Midbrain (tissue), 1 donor: ENCODE measurements at regions not wholly inside any gene's neighbourhood (a gene's known extent, or its start where the extent isn't known, plus 50 kb on each side); places are given as distances from the start of the nearest gene placed in this dataset.
"Not testable (repeated sequence)": the region's sequence is repeated elsewhere in the genome, so short reads cannot be mapped to it uniquely, and the experiment has no call there.

ENCODE experiments used
- DNase-seq: peaks from one replicate; lab custom pipeline; 2025; lab: John Stamatoyannopoulos, UW

DNA sequence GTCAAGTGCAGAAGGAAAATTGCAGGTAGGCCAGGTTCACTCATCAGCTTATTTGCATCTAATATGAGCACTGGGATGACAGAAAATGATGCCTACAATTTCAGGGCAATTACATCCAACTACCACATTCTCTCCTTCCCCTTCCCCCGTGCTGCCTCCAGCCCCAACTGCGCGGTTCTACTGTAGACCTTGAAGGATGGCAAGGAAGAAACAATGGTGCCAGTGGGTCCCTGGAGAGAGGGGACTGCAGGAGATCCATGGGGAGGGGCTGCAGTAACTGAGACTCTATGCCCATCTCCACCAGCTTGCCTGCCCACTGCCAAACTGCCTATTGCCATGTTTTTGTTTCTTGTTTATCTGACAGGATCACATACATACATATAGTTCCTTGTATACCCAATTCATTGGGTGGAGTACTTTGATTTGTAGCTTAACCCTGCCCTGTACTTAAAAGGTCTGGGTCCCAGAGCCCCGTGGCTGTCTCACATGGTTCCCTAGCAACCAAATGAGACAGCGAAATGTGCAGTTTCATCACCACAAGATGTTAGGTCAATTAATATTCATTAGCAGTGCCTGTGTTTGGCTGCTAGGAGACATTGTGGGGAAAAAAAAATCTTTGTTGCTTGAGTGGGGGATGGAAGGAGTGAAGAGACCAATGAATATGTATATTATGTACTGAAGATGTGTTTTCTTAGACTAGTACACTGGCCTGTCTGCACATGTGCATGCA, 253.5 kb upstream of the PLET1 start:
- DNase-seq, result peak; percentile 76

DNA sequence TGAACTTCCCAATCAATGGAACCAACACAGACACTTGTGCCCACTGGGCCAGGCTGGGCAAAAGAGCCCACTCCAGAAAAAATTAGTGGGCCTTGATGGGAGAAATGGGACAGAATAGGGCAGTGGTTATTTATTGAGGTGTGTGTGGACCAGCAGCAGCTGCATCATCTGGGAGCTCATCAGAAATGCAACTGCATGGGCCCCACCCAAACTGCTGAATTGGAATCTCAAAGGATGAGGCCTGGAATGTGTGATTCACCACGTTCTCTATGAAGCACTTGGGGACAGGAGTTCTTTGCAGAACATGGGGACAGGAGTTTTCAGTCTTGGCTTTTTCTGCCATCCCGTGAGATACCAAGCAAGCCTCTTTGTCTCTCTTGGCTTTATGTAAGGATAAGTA, 255.6 kb upstream of the PLET1 start:
- no peak for DNase-seq

DNA sequence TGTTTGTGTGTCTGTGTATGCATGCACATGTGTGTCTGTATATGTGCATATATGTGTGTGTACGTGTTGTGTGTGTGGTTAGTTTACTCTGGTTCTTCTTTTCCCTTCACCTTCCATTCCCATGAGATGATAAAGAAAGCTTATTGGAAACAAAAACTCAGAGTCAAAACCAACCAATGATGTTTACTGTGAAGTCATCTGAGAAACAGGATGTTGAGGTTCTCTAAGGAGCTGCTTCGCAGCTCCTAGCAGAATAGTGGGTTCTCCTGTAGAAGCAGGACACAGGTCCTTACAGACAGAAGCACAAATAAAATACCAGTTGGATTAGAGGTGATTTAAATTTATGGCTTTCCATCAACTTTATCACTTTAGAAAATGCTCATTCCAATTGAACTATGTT, 256.1 kb upstream of the PLET1 start:
- DNase-seq, result no peak

DNA sequence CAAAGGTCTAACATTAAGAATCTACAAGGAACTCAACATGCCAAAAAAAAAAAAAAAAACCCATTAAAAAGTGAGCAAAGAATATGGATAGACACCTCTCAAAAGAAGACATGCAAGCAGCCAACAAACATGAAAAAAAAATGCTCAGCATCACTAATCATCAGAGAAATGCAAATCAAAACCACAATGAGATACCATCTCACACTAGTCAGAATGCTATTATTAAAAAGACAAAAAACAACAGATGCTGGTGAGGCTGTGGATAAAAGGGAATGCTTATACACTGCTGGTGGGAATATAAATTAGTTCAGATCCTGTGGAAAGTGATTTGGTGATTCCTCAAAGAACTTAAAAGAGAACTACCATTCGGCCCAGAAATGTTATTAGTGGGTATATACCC, 257.7 kb upstream of the PLET1 start:
- DNase-seq, result no peak

DNA sequence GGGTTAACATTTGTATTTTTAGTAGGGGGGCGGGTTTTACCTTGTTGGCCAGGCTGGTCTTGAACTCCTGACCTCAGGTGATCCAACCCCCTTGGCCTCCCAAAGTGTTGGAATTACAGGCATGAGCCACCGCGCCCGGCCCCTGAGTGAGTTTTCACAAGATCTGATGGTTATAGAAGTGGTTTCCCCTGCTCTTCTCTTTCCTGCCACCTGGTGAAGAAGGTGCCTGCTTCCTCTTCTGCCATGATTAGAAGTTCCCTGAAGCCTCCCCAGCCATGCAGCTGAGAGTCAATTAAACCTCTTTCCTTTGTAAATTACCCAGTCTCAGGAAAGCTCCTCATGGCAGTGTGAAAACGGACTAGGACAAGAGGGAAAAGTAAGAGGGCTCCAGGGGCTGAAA, 259.1 kb upstream of the PLET1 start:
- DNase-seq, result no peak

DNA sequence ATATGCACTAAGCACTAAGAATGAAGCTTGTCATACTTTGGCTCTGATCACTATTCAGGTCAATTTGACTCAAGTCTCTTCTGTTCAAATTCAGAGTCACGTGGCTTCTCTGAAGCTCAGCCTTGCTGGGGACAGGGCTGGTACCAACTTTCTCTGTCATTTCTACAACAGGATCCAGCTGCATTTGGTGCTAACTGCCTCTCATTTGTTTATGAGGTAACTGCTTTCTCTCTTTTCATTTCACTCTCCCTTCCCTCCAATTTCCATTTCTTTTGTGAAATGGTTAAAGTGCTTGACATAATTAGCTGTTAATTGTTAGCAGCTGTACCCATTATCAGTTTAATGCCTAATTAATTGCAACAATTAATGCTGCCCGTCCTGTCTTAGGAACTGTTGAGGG, 259.7 kb upstream of the PLET1 start:
- DNase-seq, result no peak

DNA sequence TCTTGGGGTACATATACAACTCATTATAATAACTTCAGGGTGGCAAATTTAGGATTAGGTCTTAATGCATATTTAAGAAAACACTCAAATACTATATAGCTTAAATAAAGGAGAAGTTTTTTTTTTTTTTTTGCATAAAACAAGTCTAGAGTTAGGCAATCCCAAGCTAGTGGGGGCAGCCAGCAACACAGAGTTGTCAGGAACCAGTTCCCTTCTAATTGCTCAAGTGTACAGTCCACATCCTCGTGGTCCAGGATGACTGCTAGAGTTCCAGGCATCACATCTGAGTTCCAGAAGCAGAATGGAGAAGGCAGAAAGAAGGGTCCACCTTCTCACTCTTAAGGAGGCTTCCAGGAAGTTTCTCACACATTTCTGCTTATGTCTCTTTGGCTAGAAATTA, 261.9 kb upstream of the PLET1 start:
- no peak for DNase-seq

DNA sequence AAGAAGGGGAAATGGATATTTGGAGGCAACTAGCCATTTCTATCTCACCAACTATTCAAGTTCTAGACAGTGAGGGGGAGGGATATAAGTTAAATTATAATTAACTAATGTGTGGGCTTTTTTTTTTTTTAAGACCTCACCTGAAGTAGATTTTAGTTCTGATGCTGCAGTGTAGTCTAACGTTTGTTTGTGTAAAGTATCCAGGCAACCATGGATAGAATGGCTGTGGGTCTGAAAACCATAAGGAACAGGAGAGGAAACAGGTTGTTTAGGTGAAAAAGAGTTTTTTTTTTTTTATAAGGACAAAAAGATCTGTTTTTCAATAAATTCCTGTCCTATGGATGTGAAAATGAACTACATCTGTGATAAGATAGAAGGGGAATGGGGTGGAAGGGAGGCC, 262.4 kb upstream of the PLET1 start:
- no peak for DNase-seq

DNA sequence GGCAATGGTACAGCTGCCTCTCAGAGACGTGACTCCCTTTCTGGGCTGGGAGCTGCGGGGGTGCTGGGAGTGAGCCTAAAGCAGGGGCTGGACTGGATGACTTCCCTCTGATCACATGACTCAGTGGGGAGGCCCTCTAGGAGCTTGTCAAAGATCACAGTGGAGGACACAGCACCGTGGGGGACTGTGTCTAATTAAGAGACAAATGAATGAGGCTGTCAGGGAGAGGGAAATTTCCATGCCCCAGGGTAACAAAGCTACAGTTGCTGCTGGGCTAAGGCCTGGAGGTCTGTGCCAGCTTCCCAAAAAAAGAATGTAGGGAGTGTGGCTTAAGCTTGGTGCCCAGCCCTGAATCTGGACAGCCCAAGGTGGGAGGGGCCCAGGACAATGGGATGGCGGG, 262.8 kb upstream of the PLET1 start:
- DNase-seq, result peak; percentile 75

DNA sequence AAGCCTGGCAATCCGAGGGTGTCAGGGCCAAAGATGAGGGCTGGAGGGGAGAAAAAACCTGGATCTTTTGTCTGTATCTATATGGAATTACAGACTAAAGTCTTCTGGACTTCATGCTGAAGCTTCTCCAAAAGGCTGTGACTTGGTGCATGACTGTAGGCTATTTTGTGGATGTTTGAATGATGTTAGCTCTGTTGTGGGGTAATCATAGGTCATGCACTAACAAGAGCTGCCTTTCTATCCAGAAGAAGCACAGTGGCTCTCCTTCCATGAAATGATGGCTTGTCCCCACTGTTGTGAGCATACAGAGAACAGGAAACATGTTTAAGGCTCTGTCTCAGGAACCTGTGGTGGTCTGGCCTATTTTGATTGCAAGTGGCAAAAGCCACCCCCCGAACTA, 263.3 kb upstream of the PLET1 start:
- DNase-seq, result peak; percentile 61

DNA sequence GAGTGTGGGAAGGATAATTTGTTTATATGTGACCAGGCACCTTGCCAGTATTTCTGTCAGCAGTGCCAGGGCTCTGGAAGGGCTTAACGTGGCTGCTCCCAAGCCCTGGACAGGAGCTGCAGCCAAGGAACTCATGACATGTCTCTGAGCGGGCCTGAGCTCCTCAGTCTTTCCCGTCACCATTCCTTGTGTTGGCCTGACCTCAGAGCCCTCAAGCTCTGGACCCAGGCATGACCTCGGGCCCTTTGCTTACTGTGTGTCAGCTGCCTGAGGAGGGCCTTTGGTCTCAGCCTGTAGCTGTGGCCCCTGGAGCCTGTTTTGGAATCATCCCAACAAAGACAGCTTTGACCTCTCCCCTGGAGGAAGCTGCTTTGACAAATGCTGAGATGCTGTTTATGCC, 264.1 kb upstream of the PLET1 start:
- no peak for DNase-seq

DNA sequence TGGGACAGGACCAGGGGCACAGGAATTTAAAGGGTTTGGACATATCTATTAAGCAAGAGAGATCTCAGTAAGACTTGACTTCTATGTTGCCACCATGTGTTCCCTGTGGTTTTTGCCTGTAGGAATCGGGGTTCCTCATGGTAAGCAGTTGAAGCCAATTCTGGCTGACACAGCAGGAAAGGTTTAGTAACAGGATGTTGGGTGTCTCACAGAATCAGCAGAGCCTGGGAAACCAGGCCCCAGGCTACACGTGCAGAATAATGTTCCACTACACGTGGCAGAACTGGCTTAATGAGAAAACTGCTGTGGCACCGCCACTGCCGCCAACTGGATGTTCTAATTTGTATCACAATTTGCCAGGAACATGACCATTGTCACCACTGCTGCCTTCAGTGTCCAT, 264.6 kb upstream of the PLET1 start:
- DNase-seq, result no peak

DNA sequence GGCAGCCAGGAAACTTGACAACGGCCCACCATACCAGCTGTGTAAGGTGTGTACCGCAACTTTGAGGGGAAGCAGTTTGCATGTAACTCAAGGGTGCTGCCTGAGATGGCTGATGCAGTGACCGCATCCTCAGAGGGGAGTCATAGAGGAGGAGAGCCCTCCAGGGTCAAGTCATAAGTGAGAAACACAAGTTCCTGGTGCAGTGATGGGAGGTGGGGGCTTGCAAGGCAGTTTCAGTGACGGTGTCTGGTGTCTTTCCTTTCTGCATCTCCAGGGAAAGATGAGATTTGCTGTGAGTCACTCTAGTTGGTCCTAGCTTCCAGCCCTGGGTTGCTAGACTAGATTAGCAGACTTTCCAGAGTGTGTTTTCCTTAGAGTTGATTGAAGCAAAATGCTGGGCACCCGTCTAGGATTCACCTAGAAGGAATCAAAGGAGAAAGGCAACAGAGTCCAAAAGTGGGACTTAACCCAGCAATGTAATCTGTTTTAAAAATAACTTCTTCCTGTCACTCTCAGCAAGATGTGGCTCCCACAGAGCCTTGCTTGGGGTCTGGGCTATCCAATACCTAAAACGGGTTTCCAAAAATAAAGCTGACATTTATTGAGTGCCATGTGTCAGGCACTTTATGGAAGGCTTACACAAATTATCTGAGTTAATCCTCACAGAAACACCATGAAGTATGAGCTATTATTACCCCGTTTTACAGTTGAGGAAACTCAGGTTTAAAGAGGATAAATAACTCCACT, 265.4 kb upstream of the PLET1 start:
- DNase-seq, result no peak

DNA sequence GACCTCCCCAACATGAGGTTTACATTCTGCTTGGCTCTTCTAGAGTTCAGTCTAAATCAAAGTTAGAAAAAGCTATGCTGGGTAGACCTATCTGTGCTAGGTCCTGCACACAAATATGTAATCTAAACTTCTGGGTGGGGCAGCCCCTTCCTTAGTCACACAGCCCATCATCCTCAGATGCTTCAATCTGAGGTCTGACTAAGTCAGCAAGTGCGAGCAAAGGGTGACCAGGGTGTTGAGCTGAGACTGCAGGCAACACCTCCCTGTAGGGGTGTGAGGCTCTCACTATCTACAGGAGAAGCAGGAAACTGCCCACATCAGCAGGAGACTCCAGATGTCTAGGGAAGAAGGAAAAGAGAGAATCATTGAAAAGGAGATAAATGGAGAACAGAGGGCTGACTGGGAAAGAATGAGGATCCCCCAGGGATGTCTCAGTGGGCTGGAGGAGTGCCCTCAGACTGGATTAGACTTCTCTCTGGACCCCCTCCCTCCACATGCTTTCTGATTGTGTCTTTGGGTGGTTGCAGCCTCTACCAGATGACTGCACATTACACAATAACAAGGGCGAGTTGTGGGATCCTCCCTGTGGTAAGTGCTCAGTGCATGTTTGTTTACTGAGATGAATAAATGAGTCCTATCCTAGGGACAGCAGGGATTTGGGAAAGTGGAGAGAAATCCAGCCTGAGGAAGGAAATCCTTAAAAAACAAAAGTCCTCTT, 266.2 kb upstream of the PLET1 start:
- no peak for DNase-seq

DNA sequence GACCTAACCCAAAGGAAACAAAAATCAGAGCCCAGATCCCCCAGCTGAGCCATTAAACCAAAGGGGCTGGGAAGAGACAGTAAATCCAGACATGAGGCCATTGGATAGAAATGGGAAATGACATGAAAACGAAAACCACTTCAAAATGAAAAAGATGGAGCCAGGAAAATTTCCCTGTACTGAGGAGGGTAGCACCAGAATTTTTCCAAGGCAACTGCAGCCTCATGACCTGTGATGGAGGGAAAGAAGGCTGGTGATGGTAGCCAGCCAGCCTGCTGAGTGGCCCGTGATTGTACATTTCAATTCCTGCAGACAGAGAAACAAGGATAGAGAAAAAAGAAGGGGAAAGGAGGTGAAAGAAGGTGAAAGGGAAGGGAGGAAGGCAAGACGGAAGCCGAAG, 268.4 kb upstream of the PLET1 start:
- no peak for DNase-seq

DNA sequence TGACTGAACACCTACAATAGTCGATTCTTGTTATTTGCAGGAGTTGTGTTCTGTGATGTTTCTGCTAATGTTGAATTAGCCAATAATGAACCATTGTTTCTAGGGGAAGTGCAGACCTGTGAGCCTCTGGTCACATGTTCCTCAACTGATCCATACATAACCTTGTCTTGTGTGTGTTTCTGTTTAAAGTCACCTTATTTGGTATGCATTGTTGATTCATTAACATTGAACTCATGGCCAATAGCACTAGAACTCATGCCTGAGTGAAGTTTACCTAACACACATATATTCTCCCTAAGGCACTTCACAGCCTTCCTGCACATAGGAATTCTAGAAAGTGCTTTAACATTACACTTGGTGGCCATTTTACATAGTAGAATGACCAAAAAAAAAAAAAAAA, 271.8 kb upstream of the PLET1 start:
- no peak for DNase-seq

DNA sequence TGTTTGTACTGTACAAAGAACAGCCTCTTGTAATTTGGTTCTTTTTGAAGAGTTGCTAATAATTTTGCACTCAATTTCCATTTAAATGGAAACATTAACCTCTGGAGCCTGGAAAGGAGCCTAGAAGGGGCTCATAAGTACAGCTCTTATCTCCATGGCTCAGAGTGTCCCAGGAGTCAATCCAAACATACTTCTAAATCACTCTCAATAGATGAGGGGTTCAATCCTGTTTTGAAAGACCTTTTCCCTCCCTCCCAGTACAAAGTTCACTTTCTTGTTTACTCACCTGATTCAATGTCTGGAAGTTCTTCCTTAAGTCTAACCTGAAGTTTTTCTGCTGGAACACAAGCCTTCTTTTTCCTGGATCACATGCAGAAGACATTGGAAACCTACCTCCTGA, 273.0 kb upstream of the PLET1 start:
- no peak for DNase-seq

DNA sequence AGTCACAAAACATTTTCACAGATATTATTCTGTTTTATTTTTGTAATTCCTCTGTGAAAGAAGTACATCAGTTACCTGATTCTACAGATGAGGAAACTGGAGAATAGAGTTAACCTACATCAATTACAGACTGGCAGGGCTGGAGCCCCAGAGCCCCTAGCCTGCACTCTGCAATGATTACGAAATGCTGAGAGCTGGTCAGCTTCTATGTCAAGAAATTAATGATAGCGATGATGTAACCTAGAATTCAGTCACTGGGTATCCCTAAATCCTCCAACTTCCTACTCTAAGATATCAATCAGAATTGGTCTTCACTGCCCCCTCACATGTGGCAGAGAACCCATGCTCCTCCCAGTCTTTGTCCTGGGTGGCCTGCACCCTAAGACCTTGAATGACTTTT, 273.5 kb upstream of the PLET1 start:
- DNase-seq, result no peak

DNA sequence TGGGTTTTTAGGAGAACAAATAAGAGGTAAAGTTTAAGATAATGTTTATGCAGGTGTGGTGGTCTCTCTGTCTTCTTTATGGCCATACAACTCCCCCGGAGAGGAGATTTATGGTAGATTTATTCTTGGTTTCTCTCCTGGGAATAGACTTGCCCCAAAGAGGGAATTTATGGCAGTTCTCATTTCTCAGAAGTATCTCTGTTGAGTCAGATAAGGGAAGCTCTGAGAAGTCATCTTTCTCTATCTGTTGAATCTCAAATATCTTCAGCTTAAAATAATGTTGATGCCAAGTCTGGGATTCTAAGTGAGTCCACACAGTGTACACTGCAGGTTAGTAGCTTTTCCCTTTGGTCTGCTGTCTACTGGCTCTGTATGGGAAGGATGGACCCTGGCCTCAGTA, 276.4 kb upstream of the PLET1 start:
- no peak for DNase-seq

DNA sequence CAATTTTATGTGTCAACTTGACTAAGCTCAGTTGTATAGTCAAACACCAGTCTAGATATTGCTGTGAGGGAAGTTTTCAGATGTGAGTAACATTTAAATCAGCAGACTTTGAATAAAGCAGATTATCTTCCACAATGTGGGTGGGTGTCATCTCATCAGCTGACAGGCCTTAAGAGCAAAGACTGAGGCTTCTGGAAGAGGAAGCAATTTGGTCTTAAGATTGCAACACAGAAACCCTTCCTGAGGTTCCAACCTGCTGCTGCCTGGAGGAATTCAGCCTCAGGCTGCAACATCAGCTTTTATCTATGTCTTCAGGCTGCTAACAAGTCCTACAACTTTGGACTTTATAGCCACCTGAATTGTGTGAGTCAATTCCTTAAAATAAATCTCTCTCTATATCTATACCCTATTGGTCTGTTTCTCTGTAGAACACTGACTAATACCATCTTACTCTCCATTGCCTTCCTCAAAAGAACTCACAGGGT, 277.2 kb upstream of the PLET1 start:
- no peak for DNase-seq

DNA sequence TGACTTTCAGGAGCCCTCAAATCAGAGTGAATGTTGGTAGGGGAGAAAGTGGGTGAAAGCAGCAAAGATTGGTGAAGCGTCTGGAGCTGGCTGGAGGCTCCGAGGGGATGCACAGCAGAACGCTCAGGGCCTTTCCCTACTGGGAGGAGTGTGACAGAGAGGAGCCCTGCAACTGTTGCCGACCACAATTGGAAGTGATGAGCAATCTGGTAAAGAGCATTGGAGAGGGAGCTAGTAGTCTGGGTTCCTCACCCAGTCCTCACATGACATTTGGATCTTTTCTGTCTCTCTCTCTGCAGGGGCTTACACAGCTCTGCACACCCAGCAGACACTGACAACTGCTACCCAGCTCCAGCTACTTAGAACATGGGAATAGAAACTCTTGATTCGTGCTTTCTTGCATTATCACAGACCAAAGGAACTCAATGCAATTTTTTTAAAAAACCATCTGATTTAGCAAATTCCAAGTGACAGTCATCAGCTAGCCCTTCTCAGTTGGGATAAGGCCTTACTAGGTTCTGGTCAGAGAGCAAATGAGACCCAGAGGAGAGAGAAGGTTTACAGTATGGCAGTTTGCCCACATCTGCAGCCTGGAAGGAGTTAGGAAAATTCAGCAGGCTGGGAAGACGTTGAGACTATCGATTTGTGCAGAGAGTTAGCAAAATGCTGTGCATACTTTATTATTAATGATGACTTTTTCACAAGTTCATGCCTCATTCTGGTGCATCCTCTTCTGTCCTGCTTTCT, 278.0 kb upstream of the PLET1 start:
- DNase-seq, result no peak

DNA sequence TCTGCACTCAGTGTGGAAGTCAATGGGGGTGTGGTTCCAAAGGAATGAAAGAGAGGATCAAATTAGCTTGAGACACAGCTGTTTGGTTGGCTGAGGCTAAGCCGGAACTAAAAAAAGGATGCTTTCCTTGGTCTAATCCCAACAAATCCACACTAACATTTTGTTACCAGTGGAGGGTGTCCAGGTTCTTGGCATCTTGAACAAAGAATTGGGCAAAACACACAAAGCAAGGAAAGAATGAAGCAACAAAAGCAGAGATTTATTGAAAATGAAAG, 278.6 kb upstream of the PLET1 start:
- not testable (repeated sequence) for DNase-seq

DNA sequence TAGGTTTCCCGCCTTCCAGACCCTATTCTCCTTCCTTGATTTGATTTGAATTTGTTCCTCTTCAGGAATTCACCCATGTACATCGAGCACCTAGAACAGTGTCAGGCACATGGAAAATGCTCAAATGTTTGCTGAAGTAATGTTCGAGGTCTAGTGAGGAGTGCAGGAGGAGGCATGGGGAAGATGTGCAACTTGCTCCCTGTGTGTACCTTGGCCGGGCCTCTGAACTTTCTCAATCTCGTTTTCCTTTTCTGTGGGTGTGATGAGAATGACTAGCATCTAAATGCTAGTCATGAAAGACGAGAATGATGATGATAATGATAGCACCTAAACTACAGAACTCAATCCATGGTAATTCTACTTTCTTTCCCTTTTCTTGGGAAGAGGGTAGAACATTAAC, 279.1 kb upstream of the PLET1 start:
- no peak for DNase-seq
